HepG2 (cell line): ENCODE measurements at regions not wholly inside any gene's neighbourhood (a gene's known extent, or its start where the extent isn't known, plus 50 kb on each side); places are given as distances from the start of the nearest gene placed in this dataset.

Experiments used
- HMGA1 ChIP-seq: sonication (generic); formaldehyde crosslinking; conservative IDR thresholded peaks from 2 replicates; pipeline ENCODE4 v1.4.0; 2020; ENCODE audit warnings: missing genetic modification reagents
- SP5 ChIP-seq: IDR thresholded peaks from 2 replicates; pipeline ENCODE4 v1.6.1; 2016; ENCODE audit warnings: low read depth, borderline replicate concordance
- SRY ChIP-seq: sonication (generic); formaldehyde crosslinking; IDR thresholded peaks from 2 replicates; pipeline ENCODE4 v1.8.0; 2022; ENCODE audit warnings: mild to moderate bottlenecking, missing genetic modification reagents
- ZNF501 ChIP-seq: sonication (generic); formaldehyde crosslinking; IDR thresholded peaks from 2 replicates; pipeline ENCODE4 v1.5.1; 2020; ENCODE audit warnings: mild to moderate bottlenecking, moderate library complexity, missing genetic modification reagents
- TF ChIP-seq, protein P1 (sequence below): sonication (generic); formaldehyde crosslinking; IDR thresholded peaks from 2 replicates; pipeline ENCODE4 v1.5.0; 2020; ENCODE audit warnings: mild to moderate bottlenecking, missing genetic modification reagents, borderline replicate concordance
- TF ChIP-seq, protein P2 (sequence below), 2 experiments: fragments of 450-650 bp in 1 of 2; sonication (generic) in 1 of 2; formaldehyde crosslinking; IDR thresholded peaks; 2 replicates each; pipeline versions ENCODE4 v1.5.0 to v1.8.0; 2020 to 2022; ENCODE audit warnings: mild to moderate bottlenecking in 1 of 2, missing genetic modification reagents in 1 of 2

DNA sequence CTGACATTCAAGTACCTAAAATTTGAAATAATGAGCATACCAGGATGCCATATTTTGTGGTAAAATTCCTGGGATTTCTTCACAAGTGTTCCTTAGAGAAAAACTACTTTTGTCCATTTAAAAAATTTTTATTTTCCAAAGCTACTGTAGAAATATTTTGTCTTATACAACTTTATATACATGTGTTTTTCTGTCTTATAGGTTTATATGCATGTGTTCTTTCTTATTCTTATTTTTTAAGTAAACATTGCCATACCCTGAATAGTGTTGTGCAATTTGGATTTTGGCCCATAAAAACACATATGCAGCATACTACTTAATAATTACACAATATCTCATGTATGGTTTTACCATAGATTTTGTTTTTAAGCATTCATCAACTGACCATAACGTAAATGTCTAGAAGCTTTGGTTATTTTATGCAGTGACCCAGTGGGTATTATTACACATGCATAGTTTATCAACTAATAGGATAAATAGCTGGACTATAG, 1107.4 kb upstream of the SEL1L start (continued):
- TF ChIP-seq, protein P1, sequence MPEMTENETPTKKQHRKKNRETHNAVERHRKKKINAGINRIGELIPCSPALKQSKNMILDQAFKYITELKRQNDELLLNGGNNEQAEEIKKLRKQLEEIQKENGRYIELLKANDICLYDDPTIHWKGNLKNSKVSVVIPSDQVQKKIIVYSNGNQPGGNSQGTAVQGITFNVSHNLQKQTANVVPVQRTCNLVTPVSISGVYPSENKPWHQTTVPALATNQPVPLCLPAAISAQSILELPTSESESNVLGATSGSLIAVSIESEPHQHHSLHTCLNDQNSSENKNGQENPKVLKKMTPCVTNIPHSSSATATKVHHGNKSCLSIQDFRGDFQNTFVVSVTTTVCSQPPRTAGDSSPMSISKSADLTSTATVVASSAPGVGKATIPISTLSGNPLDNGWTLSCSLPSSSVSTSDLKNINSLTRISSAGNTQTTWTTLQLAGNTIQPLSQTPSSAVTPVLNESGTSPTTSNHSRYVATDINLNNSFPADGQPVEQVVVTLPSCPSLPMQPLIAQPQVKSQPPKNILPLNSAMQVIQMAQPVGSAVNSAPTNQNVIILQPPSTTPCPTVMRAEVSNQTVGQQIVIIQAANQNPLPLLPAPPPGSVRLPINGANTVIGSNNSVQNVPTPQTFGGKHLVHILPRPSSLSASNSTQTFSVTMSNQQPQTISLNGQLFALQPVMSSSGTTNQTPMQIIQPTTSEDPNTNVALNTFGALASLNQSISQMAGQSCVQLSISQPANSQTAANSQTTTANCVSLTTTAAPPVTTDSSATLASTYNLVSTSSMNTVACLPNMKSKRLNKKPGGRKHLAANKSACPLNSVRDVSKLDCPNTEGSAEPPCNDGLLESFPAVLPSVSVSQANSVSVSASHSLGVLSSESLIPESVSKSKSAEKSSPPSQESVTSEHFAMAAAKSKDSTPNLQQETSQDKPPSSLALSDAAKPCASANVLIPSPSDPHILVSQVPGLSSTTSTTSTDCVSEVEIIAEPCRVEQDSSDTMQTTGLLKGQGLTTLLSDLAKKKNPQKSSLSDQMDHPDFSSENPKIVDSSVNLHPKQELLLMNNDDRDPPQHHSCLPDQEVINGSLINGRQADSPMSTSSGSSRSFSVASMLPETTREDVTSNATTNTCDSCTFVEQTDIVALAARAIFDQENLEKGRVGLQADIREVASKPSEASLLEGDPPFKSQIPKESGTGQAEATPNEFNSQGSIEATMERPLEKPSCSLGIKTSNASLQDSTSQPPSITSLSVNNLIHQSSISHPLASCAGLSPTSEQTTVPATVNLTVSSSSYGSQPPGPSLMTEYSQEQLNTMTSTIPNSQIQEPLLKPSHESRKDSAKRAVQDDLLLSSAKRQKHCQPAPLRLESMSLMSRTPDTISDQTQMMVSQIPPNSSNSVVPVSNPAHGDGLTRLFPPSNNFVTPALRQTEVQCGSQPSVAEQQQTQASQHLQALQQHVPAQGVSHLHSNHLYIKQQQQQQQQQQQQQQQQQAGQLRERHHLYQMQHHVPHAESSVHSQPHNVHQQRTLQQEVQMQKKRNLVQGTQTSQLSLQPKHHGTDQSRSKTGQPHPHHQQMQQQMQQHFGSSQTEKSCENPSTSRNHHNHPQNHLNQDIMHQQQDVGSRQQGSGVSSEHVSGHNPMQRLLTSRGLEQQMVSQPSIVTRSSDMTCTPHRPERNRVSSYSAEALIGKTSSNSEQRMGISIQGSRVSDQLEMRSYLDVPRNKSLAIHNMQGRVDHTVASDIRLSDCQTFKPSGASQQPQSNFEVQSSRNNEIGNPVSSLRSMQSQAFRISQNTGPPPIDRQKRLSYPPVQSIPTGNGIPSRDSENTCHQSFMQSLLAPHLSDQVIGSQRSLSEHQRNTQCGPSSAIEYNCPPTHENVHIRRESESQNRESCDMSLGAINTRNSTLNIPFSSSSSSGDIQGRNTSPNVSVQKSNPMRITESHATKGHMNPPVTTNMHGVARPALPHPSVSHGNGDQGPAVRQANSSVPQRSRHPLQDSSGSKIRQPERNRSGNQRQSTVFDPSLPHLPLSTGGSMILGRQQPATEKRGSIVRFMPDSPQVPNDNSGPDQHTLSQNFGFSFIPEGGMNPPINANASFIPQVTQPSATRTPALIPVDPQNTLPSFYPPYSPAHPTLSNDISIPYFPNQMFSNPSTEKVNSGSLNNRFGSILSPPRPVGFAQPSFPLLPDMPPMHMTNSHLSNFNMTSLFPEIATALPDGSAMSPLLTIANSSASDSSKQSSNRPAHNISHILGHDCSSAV (CRISPR knock-in tag): no peak
- TF ChIP-seq, protein P2, sequence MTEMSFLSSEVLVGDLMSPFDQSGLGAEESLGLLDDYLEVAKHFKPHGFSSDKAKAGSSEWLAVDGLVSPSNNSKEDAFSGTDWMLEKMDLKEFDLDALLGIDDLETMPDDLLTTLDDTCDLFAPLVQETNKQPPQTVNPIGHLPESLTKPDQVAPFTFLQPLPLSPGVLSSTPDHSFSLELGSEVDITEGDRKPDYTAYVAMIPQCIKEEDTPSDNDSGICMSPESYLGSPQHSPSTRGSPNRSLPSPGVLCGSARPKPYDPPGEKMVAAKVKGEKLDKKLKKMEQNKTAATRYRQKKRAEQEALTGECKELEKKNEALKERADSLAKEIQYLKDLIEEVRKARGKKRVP (CRISPR knock-in tag; IDR thresholded peaks at IDR 0.05): no peak
- TF ChIP-seq HMGA1 (no peak), ZNF501 (CRISPR knock-in tag) (no peak), SRY (no peak), SP5 (CRISPR knock-in tag) (no peak)
